GM19438 (cell line): ENCODE measurements at regions not wholly inside any gene's neighbourhood (a gene's known extent, or its start where the extent isn't known, plus 50 kb on each side); places are given as distances from the start of the nearest gene placed in this dataset.
"Not testable (repeated sequence)": the region's sequence is repeated elsewhere in the genome, so short reads cannot be mapped to it uniquely, and the experiment has no call there.

ENCODE experiments used
- ATAC-seq: cut with Tn5 transposase; IDR thresholded peaks from one replicate; pipeline ENCODE4 v1.9.1; 2021; ENCODE audit warnings: low read depth; ENCODE audit not compliant: unreplicated experiment

DNA sequence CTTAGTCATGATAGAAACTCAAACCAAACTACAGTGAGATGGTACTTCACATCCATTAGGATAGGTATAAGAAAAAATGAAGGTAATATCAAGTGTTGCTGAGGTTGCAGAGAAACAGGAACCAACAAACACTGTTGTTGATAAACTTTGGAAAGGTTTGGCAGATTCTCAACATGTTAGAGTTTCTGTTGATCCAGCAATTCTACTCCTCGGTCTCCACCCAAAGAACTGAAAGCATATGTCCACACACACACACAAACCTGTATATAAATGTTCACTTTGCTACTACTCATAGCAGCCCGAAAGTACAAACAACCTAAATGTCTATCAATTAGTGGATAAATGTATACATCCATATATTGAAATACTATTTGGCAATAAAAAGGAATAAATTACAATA, 128.3 kb upstream of the CARMIL1 start:
- no peak for ATAC-seq

DNA sequence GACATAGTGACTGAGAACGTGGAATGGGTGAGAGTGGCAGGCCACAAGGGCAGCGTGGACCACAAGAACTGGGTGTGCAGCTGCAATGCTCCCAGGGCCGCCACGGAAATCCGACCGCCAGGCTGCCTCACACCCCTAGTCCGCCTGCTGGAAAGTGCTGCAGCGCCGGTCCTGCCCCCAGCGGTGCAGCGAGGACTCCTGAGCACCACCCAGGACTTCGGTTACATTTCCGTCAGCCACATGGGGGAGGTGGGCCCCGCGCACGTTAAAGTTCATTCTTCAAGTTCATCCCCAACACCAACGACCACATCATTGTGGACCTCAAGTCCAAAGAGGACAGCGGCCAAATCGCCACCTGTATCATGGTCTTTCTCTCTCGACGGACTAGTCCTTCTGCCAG, 126.1 kb upstream of the CARMIL1 start:
- ATAC-seq, result no peak

DNA sequence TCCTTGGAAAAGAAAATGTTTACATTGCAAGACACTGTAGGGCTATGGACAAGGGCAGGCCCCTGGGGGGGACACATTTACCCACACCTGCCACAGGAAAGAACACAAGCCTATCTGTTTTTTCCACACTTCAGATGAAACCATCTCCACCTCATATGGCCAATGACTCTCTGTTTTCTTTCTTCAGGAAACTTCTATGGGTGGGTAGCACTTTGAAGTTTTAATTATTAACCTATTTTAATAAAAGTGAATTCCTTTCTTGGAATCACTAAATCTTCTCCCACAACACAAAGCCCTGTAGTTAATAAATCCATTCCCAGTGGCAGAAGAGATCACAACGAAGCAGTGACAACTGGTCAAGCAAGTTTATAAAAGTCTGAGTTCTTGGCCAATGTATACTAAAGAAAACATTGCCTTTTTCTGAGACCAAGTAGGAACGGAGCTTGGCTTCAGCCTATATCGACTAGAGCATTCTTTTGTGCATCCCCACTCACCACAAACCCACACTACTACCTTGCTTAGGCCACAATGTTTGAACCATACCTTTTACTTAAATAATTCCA, 125.1 kb upstream of the CARMIL1 start:
- no peak for ATAC-seq

DNA sequence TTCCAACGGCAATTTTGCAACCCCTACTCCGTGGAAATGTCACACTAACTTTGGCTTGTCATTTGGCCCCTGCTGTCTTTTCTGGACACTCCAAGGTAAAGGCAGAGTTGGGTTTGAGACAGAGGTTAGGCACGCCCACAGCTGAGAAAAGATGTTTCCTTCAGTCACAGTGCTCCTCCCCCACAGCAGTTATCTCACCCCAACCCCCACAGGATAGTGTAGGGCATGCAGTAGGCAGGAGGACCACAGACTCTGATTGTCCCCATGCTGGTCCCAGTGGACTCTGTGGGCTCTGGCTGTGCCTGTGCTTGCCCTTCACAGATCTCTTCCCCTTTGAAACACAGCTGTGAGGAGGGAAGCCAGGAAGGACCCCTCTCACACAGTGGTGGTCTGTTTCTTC, 124.0 kb upstream of the CARMIL1 start:
- ATAC-seq, result no peak

DNA sequence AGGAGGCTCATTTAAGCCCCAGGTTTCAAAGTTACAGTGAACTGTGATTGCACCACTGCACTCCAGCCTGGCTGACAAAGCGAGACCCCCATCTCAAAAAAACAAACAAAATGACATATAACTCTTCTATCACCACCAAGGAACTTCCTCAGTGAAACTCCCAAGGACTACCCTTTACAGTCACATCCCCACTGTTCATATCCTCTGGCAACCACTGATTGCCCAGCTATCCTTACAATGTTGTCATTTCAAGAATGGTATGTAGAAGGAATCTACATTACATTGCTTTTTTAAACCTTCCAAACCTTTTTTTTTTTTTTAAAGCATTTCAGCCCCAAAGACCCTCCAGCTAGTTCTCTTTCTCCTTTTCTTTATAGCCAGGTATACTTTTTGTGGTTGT, 123.1 kb upstream of the CARMIL1 start:
- ATAC-seq, result no peak

DNA sequence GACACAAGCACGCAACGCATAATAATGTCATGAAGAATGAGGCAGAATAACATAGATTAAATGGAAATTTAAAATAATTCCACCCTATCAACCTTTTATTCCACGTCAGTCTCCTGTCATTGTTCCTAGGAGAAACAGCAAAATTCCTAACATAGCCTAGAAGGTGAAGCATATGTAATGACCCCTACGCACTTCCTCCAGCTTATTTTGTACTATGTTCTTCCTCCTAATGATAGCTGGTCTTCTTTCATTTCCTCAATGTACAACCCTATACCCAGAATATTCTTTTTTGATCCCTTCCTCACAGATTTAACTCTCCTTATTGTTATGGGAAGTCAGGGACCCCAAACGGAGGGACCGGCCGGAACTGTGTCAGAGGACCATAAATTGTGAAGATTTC, 122.0 kb upstream of the CARMIL1 start:
- no peak for ATAC-seq

DNA sequence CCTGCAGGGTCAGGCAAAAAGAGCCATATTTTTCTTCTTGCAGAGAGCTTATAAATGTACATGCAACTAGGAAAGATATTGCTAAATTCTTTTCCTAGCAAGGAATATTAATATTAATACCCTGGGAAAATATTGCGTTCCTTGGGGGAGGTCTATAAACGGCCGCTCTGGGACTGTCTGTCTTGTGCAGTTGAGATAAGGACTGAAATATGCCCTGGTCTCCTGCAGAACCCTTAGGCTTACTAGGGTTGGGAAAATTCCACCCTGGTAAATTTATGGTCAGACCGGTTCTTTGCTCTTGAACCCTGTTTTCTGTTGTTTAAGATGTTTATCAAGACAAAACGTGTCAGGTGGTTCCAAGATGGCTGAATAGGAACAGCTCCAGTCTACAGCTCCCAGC, 121.3 kb upstream of the CARMIL1 start:
- ATAC-seq, result no peak

DNA sequence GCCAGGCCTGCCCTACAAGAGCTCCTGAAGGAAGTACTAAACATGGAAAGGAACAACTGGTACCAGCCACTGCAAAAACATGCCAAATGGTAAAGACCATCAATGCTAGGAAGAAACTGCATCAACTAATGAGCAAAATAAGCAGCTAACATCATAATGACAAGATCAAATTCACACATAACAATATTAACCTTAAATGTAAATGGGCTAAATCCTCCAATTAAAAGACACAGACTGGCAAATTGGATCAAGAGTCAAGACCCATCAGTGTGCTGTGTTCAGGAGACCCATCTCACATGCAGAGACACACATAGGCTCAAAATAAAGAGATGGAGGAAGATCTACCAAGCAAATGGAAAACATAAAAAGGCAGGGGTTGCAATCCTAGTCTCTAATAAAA, 119.0 kb upstream of the CARMIL1 start:
- ATAC-seq, result not testable (repeated sequence)

DNA sequence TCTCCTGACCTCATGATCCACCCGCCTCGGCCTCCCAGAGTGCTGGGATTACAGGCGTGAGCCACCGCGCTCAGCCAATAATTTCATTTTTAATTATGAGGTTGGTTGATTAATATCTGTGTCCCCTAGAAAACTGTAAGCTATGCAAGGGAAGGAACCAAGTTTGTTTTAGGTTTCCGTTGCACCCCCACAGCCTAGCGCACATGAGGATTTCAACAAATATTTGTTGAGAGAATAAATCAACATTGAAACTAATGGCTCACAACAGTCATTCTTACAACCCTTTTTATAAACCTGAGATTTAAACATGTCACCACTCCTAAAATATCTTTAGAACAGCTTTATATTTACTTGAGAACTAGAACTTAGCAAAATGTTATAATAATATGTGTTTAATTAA, 114.0 kb upstream of the CARMIL1 start:
- no peak for ATAC-seq

DNA sequence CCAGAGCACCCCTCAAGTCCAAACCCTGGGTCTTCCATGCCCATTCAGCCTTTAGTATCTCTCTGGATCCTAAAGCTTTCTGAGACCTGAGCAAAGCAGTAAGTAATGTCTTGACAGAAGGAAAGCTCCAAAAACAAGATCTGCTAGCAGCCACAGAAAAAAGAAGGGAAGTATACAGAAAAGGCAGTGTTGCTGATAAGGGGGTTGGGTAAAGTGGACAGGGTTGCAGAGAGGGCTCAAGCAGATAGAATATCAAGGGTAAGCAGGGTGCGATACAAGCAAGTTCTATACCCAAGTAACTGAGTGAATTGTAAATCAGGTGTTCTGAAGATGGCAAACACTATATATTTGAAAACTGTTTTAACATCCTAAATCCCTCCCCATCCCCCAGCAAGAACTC, 113.4 kb upstream of the CARMIL1 start:
- no peak for ATAC-seq

DNA sequence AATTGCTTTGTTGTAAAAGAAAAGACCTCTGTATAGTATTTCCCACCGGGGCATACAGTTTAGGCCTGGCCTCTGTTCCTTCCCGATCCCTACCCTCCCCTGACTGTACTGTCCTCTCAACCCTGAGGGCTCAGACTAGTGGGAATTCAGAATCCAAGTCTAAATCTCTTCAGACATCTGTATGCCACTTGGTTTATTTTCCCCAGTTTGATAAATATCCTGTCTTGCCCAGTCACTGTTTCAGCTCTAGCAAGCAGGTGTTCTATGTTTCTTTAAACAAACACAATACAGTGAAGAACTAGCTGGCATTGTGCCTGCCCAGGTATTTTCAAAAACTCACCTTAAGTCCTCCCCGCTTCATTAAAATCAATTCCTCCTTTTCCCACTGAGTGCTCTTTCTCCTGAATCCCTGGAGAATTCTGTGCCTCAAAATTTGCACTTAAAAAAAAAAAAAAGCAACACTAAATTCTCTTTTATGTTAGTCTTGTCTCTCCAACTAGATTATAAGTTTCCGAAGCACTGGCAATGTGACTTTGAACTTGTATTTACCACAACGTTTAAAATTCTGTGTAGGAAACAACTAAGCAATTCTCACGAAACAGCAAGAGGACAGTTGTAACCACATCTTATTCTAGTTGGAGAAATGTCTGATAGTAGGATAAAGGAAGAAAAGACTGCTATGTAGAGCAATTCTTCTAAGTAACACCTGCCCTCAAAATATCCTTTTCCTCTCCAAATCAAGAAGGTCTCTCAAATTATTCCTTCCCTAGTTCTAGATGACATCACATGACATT, 112.0 kb upstream of the CARMIL1 start:
- ATAC-seq, result no peak

DNA sequence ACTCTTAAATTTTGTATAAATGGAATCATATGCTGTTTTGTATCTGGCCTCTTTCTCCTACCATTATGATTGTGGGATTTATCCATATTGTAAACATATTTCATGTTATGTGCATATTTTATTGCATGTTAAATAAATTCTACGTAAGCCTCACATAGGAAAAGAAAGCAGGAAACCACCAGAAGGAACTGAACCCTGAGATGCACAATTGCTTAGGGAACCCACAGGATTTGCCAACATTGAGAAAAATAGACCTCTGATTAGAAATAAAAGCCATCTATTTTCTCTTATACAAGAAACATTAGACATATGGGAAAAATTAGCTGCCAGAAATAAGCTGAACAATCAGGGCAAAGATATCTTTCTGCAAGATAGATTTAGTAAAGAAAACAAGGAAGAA, 111.2 kb upstream of the CARMIL1 start:
- ATAC-seq, result no peak

DNA sequence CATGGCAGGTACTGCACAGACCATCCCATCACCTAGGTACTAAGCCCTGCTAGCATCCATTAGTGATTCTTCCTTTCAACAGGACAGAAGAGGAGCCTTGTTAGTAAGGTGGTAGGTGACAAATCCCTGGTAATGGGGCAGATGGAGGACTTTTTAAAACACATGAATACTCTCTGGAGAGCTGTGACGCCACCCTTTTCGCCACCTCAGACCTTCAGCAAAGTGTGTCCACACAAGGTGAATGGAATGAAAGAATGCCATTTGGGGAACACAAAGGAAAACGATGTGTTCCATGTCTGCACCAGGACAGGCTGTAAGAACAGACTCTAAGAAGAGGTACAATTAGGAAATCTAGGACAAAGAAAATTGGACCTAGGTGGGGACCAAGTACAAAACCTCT, 110.5 kb upstream of the CARMIL1 start:
- ATAC-seq, result no peak

DNA sequence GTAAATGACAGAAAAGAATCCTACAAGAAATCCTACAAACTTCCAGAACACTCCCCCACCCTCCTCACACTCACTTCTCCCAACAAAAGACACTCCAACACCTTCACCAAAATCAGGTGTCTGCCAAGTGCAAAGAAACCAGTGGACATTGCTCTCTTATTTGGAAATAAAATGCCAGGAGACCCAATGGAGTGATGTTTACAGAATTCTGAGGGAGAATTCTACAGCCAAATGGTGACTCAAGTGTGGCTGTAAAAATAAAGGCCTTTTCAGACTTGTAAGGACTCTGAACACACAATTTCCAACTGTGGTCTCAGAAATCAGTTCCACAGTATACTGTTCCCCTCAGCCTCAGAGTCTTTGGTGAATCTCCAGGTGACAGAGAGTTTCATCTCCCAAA, 109.6 kb upstream of the CARMIL1 start:
- no peak for ATAC-seq

DNA sequence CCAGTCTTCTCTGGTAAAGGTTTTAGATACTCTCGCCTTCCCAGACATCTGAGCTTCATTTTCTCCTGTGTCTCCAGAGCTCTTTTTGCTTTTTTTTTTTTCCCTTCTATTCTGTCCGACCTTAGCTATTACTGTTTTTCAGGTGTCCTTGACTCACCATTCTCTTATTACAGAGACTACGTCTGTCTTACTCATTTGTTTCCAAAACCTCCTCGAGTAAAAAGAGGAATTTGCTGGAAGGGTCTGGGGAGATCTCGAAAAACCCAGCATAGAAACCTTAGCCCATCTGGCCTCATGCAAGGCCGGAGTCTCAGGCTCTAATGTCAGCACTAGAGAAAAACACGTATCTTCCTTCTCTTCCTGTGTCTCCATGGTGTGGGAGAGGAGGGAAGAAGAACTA, 109.2 kb upstream of the CARMIL1 start:
- ATAC-seq, result no peak

DNA sequence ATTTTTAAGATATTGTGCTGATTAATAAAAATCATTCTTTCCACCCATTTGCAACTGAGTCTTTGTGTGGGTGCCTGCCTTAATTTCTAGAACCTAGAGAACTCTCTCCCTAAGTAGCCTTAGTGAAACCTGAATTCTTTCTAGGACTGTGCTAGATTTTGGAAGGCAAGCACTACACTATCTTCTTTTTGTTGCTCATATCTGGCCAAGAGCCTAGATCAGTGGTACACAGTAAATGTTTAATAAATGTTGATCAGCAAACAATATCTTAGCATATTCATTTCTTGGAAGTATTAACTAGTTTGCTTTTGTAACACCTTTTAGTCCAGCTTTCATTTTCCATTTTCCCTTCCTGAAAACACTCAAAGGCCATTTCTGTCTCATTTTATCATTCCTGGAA, 108.5 kb upstream of the CARMIL1 start:
- no peak for ATAC-seq

DNA sequence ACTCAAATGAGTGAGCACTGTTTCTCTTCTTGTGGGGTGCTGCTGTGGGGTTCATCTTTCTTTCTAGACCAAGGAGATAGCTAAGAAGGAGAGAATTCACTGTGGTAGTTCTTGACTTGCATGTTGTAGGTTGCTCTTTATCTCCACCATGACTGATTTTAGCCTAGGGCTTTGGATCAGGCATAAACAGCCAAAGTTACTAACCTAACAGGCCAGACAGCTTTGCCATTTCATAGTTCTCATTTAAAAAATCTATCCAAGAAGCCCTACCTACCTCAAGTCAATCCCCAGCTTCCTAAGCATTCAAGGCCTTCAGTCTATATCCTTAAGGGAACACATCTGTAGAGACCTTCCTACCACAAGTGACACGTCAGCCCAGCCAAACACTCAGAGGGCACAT, 107.9 kb upstream of the CARMIL1 start:
- ATAC-seq, result no peak

DNA sequence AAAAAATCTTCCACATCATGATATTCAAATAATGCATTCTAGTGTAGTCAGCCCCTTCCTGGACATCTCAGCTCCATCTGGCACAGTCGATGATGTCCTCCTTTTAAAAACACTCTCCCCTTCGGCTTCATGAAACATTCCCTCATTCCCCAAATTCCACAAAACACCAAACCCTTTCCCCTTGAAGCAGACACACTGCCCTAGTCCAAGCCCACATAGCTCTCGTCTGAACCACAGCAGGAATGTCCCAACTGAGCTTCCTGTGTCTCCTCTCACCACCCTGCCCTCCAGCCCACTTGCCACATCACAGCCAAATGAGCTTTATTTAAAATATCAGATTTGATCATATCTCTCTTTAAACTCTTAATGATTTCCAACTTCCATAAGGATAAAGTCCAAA, 106.4 kb upstream of the CARMIL1 start:
- no peak for ATAC-seq

DNA sequence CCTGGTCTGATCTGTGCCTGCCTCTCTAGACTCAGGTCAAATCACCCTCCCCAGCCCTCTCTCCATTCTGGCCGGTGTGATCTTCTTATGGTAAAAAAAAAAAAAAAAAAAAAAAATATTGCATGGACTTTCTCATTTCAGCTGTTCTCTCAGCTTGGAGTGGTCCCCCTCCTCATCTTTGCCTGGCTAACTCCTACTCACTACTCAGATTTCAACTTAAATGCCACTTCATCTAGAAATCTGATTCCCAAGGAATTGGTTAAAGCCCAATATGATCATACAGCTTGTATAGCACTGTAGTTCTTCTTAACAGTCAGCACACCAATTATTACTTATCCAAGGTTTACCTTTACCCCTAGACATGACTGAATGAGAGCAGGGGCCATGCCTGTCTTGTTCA, 105.9 kb upstream of the CARMIL1 start:
- ATAC-seq, result no peak

DNA sequence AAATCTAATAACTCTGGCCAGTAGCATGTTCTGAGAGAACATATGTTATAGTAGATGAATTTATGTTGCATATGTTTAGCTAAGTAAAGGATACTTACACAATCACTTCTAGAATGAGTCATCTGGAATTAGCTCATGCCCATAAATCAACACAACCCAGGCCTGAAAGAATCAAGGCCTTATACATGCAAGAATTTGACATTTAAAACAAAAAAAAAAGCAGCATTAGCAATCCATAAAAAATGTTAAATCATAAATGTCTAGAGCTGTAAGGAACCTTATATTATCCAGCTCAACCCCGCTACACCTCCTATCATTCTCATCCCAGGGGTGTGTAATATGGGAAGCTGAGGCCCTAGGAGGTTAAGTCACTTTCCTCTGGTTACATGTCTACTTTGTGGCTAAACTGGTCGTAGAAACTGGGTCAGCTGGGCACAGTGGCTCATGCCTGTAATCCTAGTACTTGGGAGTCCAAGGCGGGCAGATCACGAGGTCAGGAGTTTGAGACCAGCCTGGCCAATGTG, 105.2 kb upstream of the CARMIL1 start:
- no peak for ATAC-seq

DNA sequence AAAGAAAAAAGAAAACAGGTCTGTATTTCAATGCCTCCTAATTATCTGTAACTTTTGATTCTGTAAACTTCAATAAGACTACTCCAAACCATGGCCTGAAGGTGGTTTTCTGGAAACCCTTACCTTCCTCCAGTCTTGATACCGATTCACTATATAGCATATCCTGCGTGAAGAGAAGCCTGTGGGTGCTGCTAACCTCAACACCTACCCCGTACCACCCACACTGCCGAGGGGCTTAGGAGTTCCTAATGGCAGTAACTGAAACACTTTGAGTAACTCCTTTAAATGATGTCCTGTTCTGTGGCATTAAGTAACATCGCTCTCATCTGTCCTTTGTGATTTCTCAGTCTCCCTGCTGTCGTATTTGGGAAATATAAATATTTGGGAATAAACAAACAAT, 104.5 kb upstream of the CARMIL1 start:
- no peak for ATAC-seq

DNA sequence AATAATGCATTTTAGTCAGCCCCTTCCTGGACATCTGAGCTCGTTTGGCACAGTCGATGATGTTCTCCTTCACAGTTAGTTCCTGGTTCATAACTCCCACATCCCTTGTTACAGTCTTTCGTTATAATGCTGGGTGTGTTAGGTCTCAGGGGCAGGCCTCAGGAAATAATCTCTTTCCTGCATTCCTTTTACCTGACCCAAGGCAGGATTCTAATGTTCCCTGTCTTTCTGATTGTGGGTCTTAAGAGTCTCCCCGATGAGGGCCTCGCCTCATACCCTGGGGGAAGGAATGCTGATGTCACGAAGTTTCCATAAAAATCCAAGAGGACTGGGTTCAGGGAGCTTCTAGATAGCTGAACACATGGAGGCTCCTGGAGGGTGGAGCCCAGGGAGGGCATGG, 104.0 kb upstream of the CARMIL1 start:
- no peak for ATAC-seq
